COLO668 (cell line): ENCODE measurements at regions not wholly inside any gene's neighbourhood (a gene's known extent, or its start where the extent isn't known, plus 50 kb on each side); places are given as distances from the start of the nearest gene placed in this dataset.
"Not testable (repeated sequence)": the region's sequence is repeated elsewhere in the genome, so short reads cannot be mapped to it uniquely, and the experiment has no call there.

ENCODE experiments used
- DNase-seq: peaks from one replicate; lab custom pipeline; 2025; ENCODE audit not compliant: unreplicated experiment; lab: John Stamatoyannopoulos, UW

GRCh38 chrX:9260603-9261002 is 204.3 kb upstream of the TBL1X start:
- DNase-seq: no peak

GRCh38 chrX:9267415-9267814 is 197.4 kb upstream of the TBL1X start:
- DNase-seq: no peak

- DNase-seq: no peak
Observed at GRCh38 chrX:9269134-9269533, 195.7 kb upstream of the TBL1X start.

- no peak for DNase-seq
Observed at GRCh38 chrX:9271789-9272525, 192.9 kb upstream of the TBL1X start.

- DNase-seq: no peak
Observed at GRCh38 chrX:9273744-9274143, 191.1 kb upstream of the TBL1X start.

GRCh38 chrX:9278475-9279233 is 186.2 kb upstream of the TBL1X start:
- DNase-seq: no peak

- no peak for DNase-seq
Observed at GRCh38 chrX:9279234-9279544, 185.7 kb upstream of the TBL1X start.

GRCh38 chrX:9280831-9281230 is 184.0 kb upstream of the TBL1X start:
- DNase-seq: no peak

- DNase-seq: no peak
Observed at GRCh38 chrX:9282325-9282724, 182.5 kb upstream of the TBL1X start.

- no peak for DNase-seq
Observed at GRCh38 chrX:9285342-9285771, 179.5 kb upstream of the TBL1X start.

- no peak for DNase-seq
Observed at GRCh38 chrX:9286234-9286633, 178.6 kb upstream of the TBL1X start.

- peak; percentile 88 for DNase-seq
Observed at GRCh38 chrX:9291629-9292028, 173.2 kb upstream of the TBL1X start.

- peak; percentile 11 for DNase-seq
Observed at GRCh38 chrX:9293051-9293496, 171.8 kb upstream of the TBL1X start.

- DNase-seq: no peak
Observed at GRCh38 chrX:9293903-9294302, 171.0 kb upstream of the TBL1X start.

- no peak for DNase-seq
Observed at GRCh38 chrX:9295551-9295950, 169.3 kb upstream of the TBL1X start.

GRCh38 chrX:9298221-9298620 is 166.6 kb upstream of the TBL1X start:
- DNase-seq: no peak

- DNase-seq: not testable (repeated sequence)
Observed at GRCh38 chrX:9299681-9300080, 165.2 kb upstream of the TBL1X start.

- no peak for DNase-seq
Observed at GRCh38 chrX:9301836-9302235, 163.0 kb upstream of the TBL1X start.

- DNase-seq: no peak
Observed at GRCh38 chrX:9302381-9302780, 162.5 kb upstream of the TBL1X start.

- no peak for DNase-seq
Observed at GRCh38 chrX:9308426-9308825, 156.4 kb upstream of the TBL1X start.

GRCh38 chrX:9310616-9311015 is 154.2 kb upstream of the TBL1X start:
- DNase-seq: no peak

GRCh38 chrX:9311421-9312160 is 153.3 kb upstream of the TBL1X start:
- no peak for DNase-seq
